Transverse colon (tissue), 4 donors: ENCODE measurements at regions not wholly inside any gene's neighbourhood (a gene's known extent, or its start where the extent isn't known, plus 50 kb on each side); places are given as distances from the start of the nearest gene placed in this dataset.

Source experiments
- DNase-seq: peaks from one replicate; pipeline ENCODE4 v3.0.0-alpha.2; 2019
- H3K27ac ChIP-seq, 4 donors: fragments of 200-600 bp; sonication (generic); 2 replicates each; pipeline ENCODE4 v1.5.1; 2016 to 2018; ENCODE audit warnings: inconsistent platforms in 4 of 4
- H3K27me3 ChIP-seq: fragments of 200-600 bp; sonication (generic); 2 replicates; pipeline ENCODE4 v1.5.1; 2017; ENCODE audit warnings: inconsistent platforms
- H3K36me3 ChIP-seq, 4 donors: fragments of 200-600 bp; sonication (generic); 2 replicates each; pipeline ENCODE4 v1.5.1; 2017 to 2019; ENCODE audit warnings: inconsistent platforms in 4 of 4
- H3K4me1 ChIP-seq, 4 donors: fragments of 200-600 bp; sonication (generic); 2 replicates each; pipeline ENCODE4 v1.5.1; 2017 to 2020; ENCODE audit warnings: inconsistent platforms in 4 of 4
- H3K4me3 ChIP-seq, 4 donors: fragments of 200-600 bp; sonication (generic); 1 replicate in 1 of 4; 2 replicates in 3 of 4; pipeline versions ENCODE4 v1.5.1 to v1.6.1; 2017 to 2019; ENCODE audit warnings: inconsistent platforms in 4 of 4
- H3K9me3 ChIP-seq, 2 donors: fragments of 200-600 bp; sonication (generic); 2 replicates each; pipeline ENCODE4 v1.5.1; 2017 to 2019; ENCODE audit warnings: inconsistent platforms in 2 of 2
- CTCF ChIP-seq, 5 experiments: fragments of 200-600 bp in 3 of 5; fragments of 450-650 bp in 2 of 5; sonication (generic) in 3 of 5; IDR thresholded peaks; 1 replicate in 2 of 5; 2 replicates in 3 of 5; pipeline ENCODE4 v1.5.1; 2016 to 2017; ENCODE audit warnings: antibody characterized with exemption in 5 of 5, inconsistent platforms in 3 of 5, mild to moderate bottlenecking in 2 of 5, moderate library complexity in 1 of 5
- EP300 ChIP-seq: sonication (generic); formaldehyde crosslinking; IDR thresholded peaks from one replicate; pipeline ENCODE4 v1.6.1; 2017; ENCODE audit warnings: antibody characterized with exemption, low read depth
- POLR2A ChIP-seq: fragments of 450-650 bp; IDR thresholded peaks from one replicate; pipeline ENCODE4 v1.6.1; 2016; ENCODE audit warnings: antibody characterized with exemption, mild to moderate bottlenecking, moderate library complexity
- POLR2AphosphoS5 ChIP-seq, 3 donors: sonication (generic); formaldehyde crosslinking; IDR thresholded peaks; one replicate each; pipeline ENCODE4 v1.6.1; 2016; ENCODE audit warnings: antibody characterized with exemption in 3 of 3
- WGBS, 2 donors: methylation state at CpG; one replicate each; pipeline ENCODE4 v1.1.5; 2018; ENCODE audit warnings: low coverage in 1 of 2; 5-methylcytosine and 5-hydroxymethylcytosine counted together
- in situ Hi-C, 4 donors: fragments of 200-750 bp; cut with MboI; loops; one replicate each; pipeline versions ENCODE4 v1.15.0 to v1.15.1; 2017; ENCODE audit warnings: low sequenced_read_pairs in 3 of 4, low pct_ligation_motif_present in 1 of 4, low pct_unique_long_range_greater_than_20kb in 1 of 4
- intact Hi-C: fragments of 100-400 bp; cut with DNase I; formaldehyde crosslinking; loops from one replicate; pipeline ENCODE4 v1.15.1; 2023; ENCODE audit warnings: low total_unique reads

GRCh38 chr2:17101596-17101995 is 416.6 kb downstream of the RAD51AP2 start:
- no peak overlapping the region for H3K4me3 ChIP-seq
- no peaks in the 10 kb centered on the region for H3K36me3 ChIP-seq
- WGBS, 2 donors, result 86 to 100% methylated on average over 1 to 4 of the region's 4 CpGs
- H3K27ac ChIP-seq, result no peak overlapping the region
- in situ Hi-C loops, result no loop called here
- intact Hi-C loops, result no loop called here
- no peaks in the 10 kb centered on the region for H3K27me3 ChIP-seq
- TF ChIP-seq POLR2A (no peak), EP300 (no peak), CTCF (IDR thresholded peaks at IDR 0.05) (no peak), POLR2AphosphoS5 (IDR thresholded peaks at IDR 0.05) (no peak)
- DNase-seq, result no peak
- no peaks in the 10 kb centered on the region for H3K4me1 ChIP-seq
- no peaks in the 10 kb centered on the region for H3K9me3 ChIP-seq

GRCh38 chr2:17101091-17101490 is 417.1 kb downstream of the RAD51AP2 start:
- no peak for DNase-seq
- Histone ChIP-seq H3K4me1 (no peaks in the 10 kb centered on the region), H3K36me3 (no peaks in the 10 kb centered on the region), H3K27me3 (no peaks in the 10 kb centered on the region), H3K4me3 (no peak overlapping the region), H3K9me3 (no peaks in the 10 kb centered on the region), H3K27ac (no peak overlapping the region)
- in situ Hi-C loops, result no loop called here
- WGBS, 2 donors, result 61% methylated on average over 1 of the region's 1 CpG; no CpG with 5 or more reads in 1 of the 2 donors
- intact Hi-C loops, result no loop called here
- TF ChIP-seq EP300 (no peak), POLR2A (no peak), CTCF (IDR thresholded peaks at IDR 0.05) (no peak), POLR2AphosphoS5 (IDR thresholded peaks at IDR 0.05) (no peak)

- 78 to 79% methylated on average over 2 of the region's 2 CpGs for WGBS, 2 donors
- H3K36me3 ChIP-seq, result no peaks in the 10 kb centered on the region
- H3K27ac ChIP-seq, result no peak overlapping the region
- H3K9me3 ChIP-seq, result no peaks in the 10 kb centered on the region
- no peaks in the 10 kb centered on the region for H3K27me3 ChIP-seq
- in situ Hi-C loops (no loop called here), intact Hi-C loops (no loop called here)
- H3K4me3 ChIP-seq, result no peak overlapping the region
- H3K4me1 ChIP-seq, result no peaks in the 10 kb centered on the region
- DNase-seq, result no peak
- TF ChIP-seq POLR2A (no peak), CTCF (IDR thresholded peaks at IDR 0.05) (no peak), POLR2AphosphoS5 (IDR thresholded peaks at IDR 0.05) (no peak), EP300 (no peak)
Measured at GRCh38 chr2:17095340-17095739, 422.9 kb downstream of the RAD51AP2 start.

- no peak for DNase-seq
- 45 to 62% methylated on average over 1 of the region's 1 CpG for WGBS, 2 donors
- no peaks in the 10 kb centered on the region for H3K4me1 ChIP-seq
- TF ChIP-seq CTCF (IDR thresholded peaks at IDR 0.05) (no peak), POLR2AphosphoS5 (IDR thresholded peaks at IDR 0.05) (no peak), EP300 (no peak), POLR2A (no peak)
- no peak overlapping the region for H3K27ac ChIP-seq
- no peaks in the 10 kb centered on the region for H3K36me3 ChIP-seq
- in situ Hi-C loops, result no loop called here
- no peak overlapping the region for H3K4me3 ChIP-seq
- intact Hi-C loops, result no loop called here
- no peaks in the 10 kb centered on the region for H3K27me3 ChIP-seq
- H3K9me3 ChIP-seq, result no peaks in the 10 kb centered on the region
Measured at GRCh38 chr2:17093712-17094111, 424.5 kb downstream of the RAD51AP2 start.
